NCI-H1105 (cell line): ENCODE measurements at regions not wholly inside any gene's neighbourhood (a gene's known extent, or its start where the extent isn't known, plus 50 kb on each side); places are given as distances from the start of the nearest gene placed in this dataset.

Experiments used
- DNase-seq: peaks from one replicate; lab custom pipeline; 2025; lab: John Stamatoyannopoulos, UW

DNA sequence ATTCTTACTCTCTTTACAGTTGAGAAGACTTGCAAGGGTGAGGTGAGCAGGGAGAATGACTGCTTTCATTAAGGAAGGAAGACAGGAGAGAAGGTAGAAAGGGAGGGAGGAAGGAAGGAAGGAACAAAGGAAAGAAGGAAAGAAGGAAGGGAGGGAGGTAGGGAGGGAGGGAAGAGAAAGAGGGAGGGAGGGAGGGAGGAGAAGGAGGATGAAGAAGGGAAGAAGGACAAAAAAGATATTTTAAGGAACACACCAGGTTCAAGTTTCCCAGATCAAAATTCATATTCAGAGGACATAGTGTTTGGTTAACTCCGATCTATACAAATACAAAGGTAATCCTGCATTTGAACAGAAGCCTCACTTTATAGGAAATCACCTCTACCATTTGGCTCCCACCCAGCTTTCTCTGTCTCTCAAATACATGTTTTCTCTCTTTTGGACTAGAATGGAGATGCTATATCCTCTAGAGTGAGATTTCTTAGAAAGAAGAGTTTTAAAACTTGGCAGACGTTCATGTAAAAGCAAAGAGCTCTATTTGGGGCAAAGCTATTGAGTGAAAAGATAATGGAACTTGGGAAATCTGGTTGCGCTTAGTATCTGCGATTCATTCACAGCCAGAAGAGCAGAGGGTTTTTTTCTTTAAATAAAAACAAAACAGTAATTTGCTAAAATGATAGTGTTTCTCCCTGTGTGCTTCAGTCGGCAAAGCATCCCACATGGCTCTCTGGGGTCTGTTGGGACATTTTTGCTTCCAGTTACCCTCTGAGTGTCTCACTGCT is 261.9 kb upstream of the LYZL1 start:
- no peak for DNase-seq

DNA sequence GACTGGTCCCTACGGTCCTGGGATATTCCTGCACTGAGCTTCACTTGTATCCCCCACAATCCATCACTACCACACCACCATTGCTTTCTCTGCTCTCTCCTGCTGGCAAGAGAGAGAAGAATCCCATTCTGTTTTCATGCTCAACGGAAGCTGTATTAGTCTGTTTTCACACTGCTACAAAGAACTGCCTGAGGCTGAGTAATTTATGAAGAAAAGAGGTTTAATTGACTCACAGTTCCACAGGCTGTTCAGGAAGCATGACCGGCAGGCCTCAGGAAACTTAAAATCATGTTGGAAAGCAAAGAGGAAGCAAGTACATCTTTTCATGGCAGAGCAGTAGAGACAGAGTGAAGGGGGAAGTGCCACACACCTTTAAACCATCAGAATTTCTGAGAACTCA is 260.4 kb upstream of the LYZL1 start:
- no peak for DNase-seq

DNA sequence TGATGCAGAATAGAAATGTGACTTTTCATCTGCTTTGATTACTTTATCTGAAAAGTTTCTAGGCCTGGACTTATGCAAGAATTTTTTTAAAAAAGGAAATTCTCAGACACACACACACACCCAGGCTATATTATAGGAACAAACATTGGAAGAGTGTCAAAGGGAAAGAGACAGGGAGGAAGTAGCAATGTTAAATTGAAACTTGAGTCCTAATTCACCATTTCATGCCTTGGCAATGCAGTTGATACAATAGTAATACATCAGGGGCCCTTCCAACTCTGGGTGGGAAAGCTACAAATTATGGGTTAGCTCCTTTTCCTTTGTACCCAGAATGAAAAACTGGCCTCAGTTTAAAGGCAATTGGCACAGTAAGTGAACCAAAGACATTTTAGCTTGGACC is 258.0 kb upstream of the LYZL1 start:
- no peak for DNase-seq

DNA sequence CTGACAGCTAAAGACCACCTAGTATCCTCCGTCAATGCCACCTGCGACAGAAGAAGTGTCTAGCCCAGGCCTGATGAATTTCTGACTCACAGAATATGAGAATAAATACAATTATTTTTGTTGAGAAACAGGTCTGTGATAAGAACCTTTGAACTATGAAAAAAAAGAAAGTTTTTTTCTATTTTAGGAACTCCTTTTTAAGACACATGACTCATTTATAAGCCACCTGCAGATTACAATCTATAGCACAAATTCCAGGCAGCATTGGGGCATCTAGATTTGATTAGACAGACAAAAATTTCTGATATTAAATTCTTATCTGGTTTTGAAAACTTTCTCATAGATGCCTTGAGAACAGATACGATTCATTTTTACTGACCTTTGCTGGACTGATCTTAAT is 256.7 kb upstream of the LYZL1 start:
- no peak for DNase-seq

DNA sequence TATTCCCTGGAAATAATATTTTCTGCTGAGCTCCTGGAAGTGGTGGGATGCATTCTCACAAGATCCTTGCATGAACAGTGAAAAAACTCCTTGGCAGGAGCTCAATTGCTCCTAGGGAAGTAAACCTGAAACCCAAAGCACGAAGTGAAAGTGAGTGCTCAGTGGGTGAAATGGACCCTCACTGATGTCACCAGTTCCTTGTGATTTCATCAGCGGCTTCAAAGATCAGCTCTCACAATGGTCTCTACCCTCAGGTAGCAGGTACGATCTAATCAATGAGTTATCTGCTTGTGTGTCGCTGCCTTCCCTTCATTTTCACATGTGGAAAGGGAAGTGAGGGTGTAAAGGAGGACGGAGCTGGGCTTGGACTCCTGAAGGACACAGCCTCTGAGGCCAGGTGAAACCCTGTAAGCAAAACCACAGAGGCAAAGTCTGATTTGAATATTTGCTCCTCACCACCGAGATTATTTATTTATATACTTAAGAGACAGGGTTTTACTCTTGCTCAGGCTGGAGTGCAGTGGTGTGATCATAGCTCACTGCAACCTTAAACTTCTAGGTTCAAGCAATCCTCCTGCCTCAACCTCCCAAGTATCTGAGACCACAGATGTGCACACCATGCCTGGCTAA is 255.4 kb upstream of the LYZL1 start:
- no peak for DNase-seq

DNA sequence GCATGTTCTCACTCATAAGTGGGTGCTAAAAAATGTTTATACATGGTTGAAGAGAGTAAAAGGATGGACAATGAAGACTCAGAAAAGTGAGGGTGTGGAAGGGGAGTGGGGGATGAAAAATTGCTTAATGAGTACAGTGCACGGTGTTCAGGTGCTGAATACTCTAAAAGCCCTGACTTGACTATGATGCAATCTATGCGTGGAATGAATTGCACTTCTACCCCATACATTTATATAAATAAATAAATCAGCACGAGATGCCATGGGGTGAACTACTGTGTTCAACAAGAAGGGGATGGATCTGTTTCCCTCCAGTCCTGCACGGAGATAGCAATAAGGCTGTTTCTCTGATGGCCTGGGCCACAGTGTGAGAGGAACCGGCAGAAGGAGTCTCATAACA is 254.3 kb upstream of the LYZL1 start:
- DNase-seq, result no peak

DNA sequence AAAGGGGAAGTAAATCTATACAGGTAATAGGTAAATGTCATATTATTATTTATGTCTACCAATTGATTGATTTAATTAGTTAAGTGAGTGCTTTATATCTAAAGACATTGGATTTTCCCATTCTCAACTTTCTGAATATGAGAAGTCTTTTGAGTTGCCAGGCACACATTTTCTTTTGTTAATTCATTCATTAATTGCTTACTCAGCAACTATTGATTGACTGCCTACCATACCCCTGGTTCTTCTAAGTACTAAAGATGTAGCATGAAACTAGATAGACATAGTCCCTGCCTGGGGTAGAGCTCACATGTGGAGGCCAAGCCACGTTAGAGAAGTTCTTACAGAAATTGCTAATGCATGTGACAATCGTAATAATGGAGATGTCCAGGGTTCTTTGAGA is 253.1 kb upstream of the LYZL1 start:
- DNase-seq, result no peak

DNA sequence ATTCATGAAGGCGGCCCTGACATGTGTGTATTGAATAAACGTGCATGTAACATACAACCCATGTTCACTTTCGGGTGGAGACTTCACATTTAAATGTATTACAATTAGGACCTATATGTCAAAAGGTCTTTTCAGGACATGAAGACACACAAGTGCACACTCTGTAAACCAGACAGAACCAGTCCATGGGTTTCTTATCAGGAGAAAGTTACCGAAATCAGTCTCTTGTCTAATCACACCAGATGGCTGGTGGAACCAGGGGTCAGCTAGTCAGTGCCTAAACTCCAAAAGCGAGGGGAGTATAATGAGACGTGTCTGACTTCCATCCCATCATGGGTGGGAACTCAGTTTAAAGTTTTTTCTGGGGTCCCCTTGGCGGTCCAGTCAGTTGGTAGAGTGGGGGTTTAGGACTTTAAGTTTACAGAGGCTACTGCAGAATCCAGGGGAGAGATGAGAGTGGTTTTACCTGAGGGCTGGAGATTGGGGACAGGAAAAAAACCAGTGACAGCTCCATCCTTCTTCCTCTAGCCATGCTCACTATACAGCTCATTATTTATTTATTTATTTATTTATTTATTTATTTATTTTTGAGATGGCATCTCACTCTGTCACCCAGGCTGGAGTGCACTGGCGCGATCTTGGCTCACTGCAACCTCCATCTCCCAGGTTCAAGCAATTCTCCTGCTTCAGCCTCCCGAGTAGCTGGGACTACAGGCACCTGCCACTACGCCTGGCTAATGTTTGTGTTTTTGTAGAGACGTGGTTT is 251.3 kb upstream of the LYZL1 start:
- no peak for DNase-seq

DNA sequence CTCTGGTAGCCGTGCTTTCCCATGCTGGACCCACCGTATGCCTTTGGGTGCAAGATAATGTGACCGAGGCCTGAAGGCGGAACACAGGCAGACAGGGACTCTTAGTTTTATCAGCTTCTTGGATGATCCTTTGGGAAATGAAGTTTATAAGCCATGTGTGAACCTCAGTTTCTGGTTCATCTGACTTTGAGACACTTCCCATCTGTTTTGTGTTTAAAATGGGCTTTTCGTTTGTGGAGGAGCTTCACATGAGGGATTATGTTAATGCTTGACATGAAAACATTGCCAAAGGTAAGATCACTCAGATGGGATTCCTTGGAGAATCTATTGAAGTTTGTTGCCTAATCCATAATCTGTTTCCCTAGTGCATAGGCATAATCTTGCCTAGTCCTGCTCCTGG is 249.8 kb upstream of the LYZL1 start:
- no peak for DNase-seq

DNA sequence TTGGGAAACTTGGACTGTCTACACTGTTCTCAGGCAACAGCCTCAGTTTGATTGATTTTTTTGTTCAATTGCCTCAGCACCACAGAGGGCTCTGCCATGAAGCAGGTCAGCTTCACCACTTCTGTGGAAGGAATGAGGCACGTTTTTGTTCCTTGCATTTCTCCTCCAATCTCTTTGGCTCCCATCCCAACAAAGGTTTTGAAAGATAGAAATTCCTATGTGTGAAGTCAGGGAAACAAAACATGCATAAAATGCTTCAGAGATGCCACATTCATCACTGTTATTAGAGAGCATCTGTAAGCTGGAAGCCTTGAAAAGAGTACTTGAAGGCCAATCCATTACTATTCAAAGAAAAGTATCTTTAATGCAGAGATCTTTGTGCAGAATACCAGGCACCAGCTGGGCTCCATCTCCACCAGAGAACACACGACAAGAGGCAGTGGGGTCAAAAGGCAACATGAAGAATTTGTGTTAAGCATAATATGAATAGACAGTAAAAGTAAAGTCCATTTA is 249.1 kb upstream of the LYZL1 start:
- DNase-seq, result no peak

DNA sequence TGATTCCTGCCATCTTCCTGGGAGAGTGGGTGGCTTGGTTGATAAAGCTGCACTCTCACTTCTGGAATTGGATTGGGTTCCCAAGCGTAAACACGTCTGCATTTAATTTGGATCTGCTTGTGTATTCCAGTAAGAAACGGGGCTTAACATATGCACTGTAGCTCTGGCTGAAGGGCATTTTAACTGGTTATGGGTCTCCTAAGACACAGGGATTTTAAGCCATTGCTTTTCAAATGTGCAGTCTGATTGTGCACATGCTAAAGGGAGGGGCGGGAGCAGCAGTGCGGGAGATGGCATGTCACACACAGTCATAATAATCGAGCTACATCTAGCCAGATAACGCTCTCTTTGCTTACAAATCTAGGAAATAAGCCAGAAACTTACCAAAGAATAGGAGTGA is 247.3 kb upstream of the LYZL1 start:
- no peak for DNase-seq

DNA sequence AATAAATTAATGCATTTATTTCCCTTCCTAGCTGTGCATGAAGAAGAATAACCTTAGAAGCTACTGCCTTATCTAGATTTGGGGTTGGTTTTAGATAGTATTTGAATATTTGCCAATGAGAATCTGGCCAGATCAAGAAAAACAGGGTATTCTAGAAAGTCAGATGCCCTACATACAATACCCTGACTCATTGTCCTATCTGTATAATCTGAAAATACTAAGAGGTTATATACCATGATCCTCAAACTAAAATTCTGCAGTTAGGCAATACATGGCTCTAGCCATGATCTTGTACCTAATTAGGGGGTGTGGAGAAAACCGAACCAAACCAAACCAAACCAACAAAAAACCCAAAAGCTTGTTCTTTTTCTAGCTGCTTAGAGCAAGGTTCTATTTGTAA is 240.4 kb upstream of the LYZL1 start:
- DNase-seq, result no peak

DNA sequence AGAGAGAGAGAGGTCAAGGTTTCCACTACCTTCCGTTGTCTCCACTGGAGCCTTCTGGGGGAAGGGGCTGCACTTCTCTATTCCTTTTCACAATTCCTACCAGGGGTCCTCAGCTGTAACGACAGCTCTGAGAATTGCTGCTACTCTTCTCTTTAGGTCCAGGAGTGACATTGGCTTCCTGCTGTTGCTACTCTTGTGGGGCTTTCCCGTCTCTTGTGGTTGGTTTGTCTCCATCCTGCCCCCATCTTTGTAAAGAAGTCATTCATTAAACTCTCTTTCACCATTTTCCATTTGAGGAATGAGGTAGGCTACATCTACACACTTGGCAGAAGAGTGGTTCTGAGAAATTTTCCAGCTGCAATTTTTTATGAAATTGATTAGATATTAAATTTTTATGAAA is 238.8 kb upstream of the LYZL1 start:
- no peak for DNase-seq

DNA sequence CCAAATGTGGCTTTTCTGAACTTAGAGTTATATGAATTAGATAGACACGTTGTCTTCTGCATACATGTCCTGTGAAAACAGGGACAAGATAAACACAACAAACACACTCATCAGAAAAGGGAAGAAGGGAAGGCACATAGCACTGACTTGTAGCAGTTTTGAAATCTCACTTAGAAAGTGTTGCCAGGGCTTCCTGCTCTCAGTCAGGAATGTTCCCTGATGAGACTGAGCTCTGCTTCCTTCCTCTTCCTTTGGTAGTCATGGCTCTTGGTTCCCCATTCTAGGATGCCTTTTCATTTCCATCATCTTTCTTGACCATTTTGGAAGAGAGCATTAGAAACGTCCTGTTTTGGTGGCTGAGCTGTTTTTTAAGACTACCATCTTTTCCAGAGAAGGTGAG is 233.8 kb upstream of the LYZL1 start:
- no peak for DNase-seq

DNA sequence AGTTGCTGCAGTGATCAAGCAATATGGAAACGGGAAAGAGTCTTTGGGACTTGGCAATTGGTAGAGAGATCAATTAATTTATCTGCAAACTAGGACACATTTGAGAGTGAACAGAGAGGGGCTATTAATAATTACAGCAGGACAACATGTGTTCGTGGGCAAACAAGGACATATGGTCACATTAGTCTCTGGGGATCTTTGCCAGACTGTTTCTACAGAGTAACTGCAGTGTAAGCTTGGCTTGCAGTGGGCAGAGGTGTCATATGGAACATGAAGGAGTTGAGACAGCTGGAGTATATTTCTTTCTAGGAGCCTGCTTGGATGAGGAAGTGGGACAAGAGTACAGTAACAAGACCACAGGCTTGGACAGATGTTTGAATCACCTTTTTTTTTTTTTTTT is 232.1 kb upstream of the LYZL1 start:
- DNase-seq, result no peak

DNA sequence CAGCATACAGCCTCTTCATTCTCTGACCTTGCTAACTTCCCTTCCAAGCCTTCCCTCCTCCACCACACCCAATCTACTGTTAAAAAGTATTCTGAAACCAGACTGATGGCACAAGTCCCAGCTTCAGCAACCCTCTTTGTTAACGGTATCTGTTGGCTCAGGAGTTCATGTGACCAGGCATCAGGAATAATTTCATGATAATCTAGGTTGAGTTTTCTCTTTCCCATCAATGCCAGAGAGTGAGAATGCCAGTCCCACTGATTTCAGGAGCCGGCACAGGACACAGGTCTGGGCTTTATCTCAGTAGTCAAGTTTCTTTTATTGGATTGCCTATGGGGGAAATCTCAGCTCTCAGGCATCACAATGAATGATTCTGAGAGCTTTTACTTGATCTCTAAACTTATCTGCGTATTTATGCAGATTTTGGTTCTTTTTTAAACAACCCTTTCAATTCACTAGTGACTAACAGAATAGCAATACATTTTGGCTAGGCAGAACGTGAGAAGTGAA is 231.0 kb upstream of the LYZL1 start:
- no peak for DNase-seq

DNA sequence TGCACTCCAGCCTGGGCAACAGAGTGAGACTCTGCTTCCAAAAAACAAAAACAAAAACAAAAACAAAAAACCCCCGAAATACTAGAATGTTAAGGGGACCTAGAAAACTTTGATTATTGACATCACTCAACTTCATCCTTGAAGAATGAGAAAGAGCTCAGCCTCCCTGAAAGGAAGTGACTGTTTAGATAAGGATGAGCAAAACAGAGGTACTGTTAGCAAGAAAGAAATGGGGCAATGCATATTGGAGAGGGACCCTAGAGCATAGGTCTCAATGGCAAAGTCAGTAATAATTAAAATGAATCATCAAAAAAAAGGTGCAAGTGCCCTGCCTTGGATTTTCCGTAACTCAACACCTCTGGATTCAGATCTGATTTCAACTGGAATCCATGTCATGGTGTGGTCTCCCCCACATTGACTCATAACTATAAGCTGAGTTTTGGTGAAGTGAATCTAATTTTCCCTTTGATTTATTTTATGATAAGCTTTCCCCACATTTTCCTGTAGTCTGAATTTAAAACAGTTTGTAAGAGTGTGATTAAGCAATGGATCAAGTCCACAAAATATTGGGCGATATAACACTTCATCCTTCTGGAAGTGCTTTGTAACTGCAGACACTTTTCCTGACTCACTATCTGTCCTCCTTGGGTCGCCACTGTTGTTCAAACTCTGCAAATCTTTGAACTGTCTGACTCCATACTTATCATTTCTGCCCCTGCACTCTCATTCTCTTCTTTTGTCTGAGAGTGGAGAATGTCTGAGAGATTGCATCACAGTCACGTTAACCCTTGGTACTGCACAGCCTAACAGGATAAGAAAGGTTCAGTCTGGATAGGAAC is 224.8 kb upstream of the LYZL1 start:
- no peak for DNase-seq

DNA sequence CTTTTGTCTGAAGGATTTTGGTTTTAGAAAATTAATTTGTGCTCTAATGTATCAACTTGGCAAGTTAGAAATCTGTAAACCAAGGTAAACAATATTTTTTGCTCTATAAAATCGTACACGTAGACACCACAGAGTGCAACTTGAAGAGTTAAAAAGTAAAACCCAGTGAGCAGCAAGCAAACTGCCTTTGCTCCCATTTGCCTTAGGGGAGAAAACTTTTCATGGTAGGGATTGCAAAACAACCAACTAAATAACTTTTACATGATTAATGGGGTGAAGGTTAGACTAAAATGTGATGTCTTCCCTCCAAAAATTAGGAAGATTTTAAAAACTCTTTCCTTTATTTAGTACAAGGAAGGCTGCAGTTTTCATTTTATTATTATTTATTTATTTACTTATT is 224.2 kb upstream of the LYZL1 start:
- no peak for DNase-seq

DNA sequence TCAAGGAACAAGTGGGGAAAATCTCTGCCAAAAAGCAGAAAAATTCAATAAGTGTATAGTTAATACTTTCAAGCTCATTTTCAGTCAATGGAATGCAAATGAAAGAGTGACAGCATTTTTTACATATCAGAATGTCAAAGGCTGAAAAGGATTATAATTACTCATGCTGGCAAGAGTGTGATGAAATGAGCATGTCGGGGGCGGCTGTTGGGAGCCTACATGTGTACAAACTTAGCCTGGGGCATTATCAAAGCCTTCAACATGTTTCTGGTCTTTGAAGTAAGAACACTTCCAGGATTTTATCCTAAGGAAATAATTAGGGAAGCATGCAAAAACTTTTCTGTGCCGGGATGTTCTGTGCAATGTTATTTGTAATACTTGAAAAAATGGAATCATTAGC is 221.7 kb upstream of the LYZL1 start:
- no peak for DNase-seq

DNA sequence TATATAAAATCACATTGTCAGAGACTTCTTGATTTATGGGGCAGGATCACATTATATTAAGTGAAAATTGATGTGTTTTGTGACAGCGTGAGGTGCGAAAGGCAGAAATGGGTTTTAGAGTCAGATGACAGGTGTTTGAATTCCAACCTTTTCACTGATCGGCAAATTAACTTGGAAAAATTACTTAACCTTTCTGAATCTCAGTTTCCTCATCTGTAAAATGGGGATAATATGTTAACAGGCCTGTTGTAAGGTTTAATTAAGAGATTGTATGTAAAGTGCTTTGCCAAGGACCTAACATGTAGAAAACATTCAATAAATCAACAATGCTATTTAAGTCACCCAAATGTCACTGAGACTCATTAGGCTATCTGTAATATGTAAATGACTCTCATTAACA is 221.2 kb upstream of the LYZL1 start:
- no peak for DNase-seq

DNA sequence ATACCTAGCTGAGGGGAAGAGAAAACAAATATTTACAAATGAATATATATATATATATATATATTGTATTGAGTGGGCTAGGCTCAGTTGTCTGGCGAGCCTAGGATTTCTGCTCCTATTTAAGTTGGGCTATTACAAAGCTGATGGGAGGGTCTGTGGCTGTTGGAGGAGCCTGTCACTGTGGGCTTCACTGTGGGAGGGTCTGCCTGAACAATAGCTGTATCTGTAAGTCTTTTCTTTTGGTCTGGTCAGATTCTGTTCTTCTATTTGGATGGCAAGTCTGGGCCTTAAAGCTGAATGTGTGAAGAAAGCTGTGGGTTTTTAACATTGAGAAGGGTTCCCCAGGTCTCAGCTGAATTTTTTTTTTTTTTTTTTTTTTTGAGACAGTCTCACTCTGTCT is 220.6 kb upstream of the LYZL1 start:
- DNase-seq, result no peak

DNA sequence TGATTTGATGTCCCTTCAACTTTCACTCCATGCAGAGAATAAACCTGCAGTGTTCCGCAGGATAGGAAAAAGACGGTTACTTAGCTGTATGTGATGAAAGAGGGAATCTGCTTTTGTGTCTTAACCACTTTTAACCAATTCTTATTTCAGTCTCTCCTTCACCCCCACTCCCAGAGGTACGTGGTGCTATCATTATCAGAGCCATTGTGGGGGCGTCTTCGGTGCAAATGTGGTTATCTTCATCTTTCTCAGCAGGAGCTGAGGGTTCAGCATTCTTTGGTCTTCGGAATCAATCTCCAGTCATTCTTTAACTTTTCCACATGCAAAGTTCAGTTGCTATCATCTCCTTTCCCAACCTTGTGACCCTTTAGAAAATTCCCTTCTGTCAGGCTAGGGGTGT is 219.9 kb upstream of the LYZL1 start:
- DNase-seq, result no peak
